ENCODE measurements at regions not wholly inside any gene's neighbourhood (a gene's known extent, or its start where the extent isn't known, plus 50 kb on each side); places are given as distances from the start of the nearest gene placed in this dataset.

DNA sequence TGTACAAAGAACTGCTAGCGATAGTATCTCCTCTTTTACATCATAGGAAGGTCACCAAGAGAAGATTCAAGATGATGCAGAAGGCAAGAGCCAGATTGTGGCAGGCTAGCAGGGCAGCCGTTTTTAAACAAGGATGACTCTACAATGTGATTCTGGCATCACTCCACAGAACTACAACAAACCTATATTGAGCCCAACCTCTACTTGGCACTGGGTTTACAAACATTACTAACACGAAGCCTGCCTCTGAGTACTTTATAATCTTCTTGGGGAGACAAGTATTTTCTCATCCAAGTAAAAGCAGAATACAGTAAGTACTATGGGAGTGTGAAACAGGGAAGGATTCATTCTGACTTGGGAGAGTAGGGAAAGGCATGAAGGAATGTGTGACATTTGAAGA, 448.6 kb downstream of the ZNF608 start:
- no peak for DNase-seq

DNA sequence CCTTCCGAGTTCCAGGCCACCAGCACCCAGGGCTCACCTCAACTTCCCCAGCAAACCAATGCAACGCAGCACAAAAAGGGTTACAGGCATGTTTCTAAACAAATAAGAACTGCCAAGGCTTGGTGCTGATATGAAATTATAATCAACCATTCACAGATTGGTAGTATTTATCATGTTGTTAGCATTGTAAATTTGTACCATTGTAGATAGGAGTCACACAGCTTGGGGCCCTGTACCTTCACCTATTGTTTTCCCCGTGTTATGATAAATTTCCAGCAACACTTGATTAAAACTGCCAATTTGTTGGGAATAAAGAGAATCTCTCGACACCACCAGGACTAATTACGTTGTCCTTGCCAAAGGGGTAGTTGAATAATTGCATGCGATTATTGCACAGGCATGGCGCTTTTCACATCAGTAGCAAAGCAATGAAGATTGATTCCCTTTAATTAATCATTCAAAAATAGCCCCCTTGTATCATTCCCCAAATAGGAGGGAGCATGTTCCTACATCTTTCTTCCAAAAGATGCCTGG, 454.1 kb downstream of the ZNF608 start:
- no peak for DNase-seq

GRCh38 chr5:124289641-124290311, 456.7 kb downstream of the ZNF608 start:
- DNase-seq, result no peak

- DNase-seq, result no peak
Observed at GRCh38 chr5:124289130-124289529, 457.3 kb downstream of the ZNF608 start.

- no peak for DNase-seq
Observed at GRCh38 chr5:124287813-124288212, 458.6 kb downstream of the ZNF608 start.

DNA sequence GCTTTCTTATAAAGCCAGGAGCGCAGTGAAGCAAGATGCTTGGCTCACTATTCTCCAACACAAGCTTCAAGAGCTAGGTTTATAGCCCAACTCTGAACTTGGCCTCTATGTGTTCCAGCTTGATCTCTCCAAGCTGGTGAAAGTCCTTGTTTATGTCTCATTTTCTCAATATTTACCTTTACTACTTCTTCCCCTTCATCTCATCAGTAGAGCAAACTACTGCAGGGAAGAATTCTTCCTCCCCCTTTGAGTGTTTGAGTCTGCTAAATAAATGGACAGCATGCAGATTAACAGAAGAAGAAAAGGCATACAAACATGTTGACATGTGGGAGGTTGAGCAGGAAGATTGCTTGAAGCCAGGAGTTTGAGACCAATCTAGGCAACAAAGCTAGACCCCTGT, 460.7 kb downstream of the ZNF608 start:
- no peak for DNase-seq

DNA sequence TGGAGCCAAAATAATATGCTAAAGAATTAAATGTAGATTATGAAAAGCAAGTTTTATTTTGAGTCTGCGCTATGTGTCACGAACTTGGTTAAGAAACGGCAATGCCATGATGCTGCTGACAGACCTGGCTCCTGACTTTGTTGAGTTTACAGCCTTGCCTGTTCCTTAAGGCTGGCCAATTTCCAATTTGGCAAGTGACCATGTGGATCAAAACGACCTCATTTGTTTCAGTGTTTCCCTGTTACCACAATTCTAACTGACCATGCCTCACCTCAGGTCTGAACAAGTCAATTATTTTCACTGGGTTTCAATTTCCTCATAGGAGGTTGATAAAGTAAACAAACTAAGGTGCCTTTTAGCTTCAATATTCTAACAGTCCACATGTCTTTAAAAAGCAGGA, 461.4 kb downstream of the ZNF608 start:
- DNase-seq, result no peak

- no peak for DNase-seq
Observed at GRCh38 chr5:124283031-124283430, 463.4 kb downstream of the ZNF608 start.

GRCh38 chr5:124280079-124280478, 466.4 kb downstream of the ZNF608 start:
- no peak for DNase-seq

GRCh38 chr5:124279146-124279876, 467.1 kb downstream of the ZNF608 start:
- DNase-seq, result no peak

DNA sequence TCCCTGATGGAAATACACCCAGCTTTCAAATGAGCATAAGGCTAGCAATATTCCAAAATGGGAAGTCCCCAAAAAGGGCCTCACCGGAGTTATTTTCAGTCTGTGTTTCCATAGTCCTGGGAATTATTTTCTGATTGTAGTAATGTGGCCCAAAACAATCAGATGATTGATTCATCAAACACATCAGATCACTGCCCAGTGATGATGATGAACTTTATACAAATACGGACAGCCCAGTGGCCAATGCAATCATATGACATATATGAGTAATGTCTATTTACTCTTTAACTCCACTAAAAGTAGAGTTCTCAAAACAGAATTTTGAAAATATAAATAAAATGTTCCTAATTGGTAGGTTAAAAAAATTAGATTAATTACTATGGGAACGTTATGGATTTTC, 467.8 kb downstream of the ZNF608 start:
- DNase-seq, result no peak

- no peak for DNase-seq
Observed at GRCh38 chr5:124277767-124278545, 468.5 kb downstream of the ZNF608 start.

GRCh38 chr5:124276166-124276565, 470.3 kb downstream of the ZNF608 start:
- DNase-seq, result no peak

- DNase-seq, result no peak
Observed at GRCh38 chr5:124274949-124275348, 471.5 kb downstream of the ZNF608 start.

DNA sequence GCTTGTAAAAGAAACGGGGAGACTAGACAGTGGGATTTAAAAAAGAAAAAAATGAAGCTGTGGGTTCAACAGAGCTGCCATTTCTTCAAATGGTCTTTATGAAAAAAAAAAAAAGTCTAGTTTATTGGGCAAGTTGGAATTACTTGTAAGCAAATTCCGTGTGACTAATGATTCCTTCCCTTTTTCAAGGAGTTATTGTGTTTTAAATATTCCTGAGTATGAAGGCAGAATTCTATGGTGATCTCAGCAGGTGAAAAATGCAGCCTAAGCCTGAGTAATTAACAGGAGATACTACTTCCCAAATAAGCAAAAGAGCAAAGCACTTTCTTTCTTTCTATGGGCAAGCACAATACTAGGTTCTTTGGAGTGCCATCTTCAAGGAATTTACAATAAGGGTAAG, 481.9 kb downstream of the ZNF608 start:
- DNase-seq, result no peak

GRCh38 chr5:124263680-124264491, 482.6 kb downstream of the ZNF608 start:
- DNase-seq, result no peak

- no peak for DNase-seq
Observed at GRCh38 chr5:124262991-124263571, 483.4 kb downstream of the ZNF608 start.

- no peak for DNase-seq
Observed at GRCh38 chr5:124262470-124262869, 484.0 kb downstream of the ZNF608 start.

GRCh38 chr5:124261848-124262247, 484.6 kb downstream of the ZNF608 start:
- no peak for DNase-seq

DNA sequence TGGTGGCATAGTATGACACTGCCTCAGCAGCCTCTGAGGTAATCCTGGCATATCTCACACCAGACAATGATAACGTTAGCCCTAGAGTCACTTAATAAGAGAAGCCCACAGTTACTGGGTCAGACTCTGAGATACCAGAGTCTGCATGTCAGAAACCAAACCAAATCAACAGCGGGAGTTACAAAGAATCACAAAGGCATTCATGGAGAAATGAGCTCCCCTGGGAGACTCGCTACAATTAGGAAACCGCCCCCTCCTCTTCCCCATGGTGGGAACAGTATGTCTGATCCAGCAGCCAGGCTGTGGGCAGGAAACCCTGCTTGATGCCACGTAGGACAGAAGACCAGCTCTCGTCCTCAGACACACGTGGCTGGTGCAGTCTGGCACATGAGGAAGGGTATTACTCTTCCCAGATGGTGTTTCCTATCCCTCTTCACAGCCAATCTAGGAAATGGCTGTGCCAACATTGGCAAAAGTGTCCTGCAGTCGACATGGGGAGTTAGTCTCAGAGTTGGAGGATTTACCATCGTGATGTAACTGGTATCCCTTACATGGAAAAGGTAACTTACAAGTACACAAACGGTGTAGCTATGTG, 485.4 kb downstream of the ZNF608 start:
- DNase-seq, result no peak

- no peak for DNase-seq
Observed at GRCh38 chr5:124259017-124259416, 487.4 kb downstream of the ZNF608 start.

- no peak for DNase-seq
Observed at GRCh38 chr5:124257048-124257447, 489.4 kb downstream of the ZNF608 start.

Data from inflammatory macrophage (primary cell).